HepG2 (cell line): ENCODE measurements at regions not wholly inside any gene's neighbourhood (a gene's known extent, or its start where the extent isn't known, plus 50 kb on each side); places are given as distances from the start of the nearest gene placed in this dataset.

Experiments
- ATAC-seq: fragments of 200-7000 bp; cut with Tn5 transposase; 3 replicates; pipeline ENCODE4 v1.9.1; 2020; ENCODE audit warnings: mild to moderate bottlenecking, moderate library complexity
- BruUV-seq: library from RNA; stranded (reverse); fragments of 400-500 nt; replicated peaks from 2 replicates; lab custom pipeline; 2021; lab: Mats Ljungman, UMichigan
- CTCF ChIA-PET: fragments of 300-600 bp; formaldehyde crosslinking; extraction: SDS; loops from one replicate; lab custom pipeline; 2021; ENCODE audit warnings: low total read pairs, inconsistent platforms, low intra/inter-chr PET ratio; lab: Yijun Ruan, JAX
- POLR2A ChIA-PET: fragments of 350-600 bp; sonication (Branson Sonifier 250); formaldehyde crosslinking; loops from one replicate; lab custom pipeline; 2020; ENCODE audit warnings: antibody characterized with exemption, inconsistent platforms; lab: Yijun Ruan, JAX
- DNase-seq: peaks from one replicate; pipeline ENCODE4 v3.0.0-alpha.2; 2015; ENCODE audit warnings: low spot score
- FAIRE-seq: peaks from 3 replicates; lab custom pipeline; 2011; peaks lifted over from hg19 to GRCh38; lab: Jason Lieb, UNC
- H2AFZ ChIP-seq: one replicate; pipeline ENCODE4 v1.6.1; 2011; ENCODE audit warnings: low read length, inconsistent platforms
- H3K27ac ChIP-seq: fragments of 300-600 bp; 3 replicates; pipeline ENCODE4 v1.8.0; 2011; ENCODE audit warnings: mixed run types, mild to moderate bottlenecking, mixed read lengths, low read length, inconsistent platforms; ENCODE audit not compliant: insufficient read depth; ENCODE audit errors: extremely low read length
- H3K27me3 ChIP-seq, 2 experiments: fragments of 200-600 bp in 1 of 2; 2 replicates in 1 of 2; 3 replicates in 1 of 2; pipeline versions ENCODE4 v1.6.0 to v1.8.0; 2011; ENCODE audit warnings: low read length in 2 of 2, mild to moderate bottlenecking in 2 of 2, moderate library complexity in 2 of 2, inconsistent platforms in 1 of 2; ENCODE audit not compliant: insufficient read depth in 2 of 2, control insufficient read depth in 1 of 2
- H3K36me3 ChIP-seq, 2 experiments: fragments of 200-600 bp in 1 of 2; replicated peaks in 1 of 2; 2 replicates in 1 of 2; 3 replicates in 1 of 2; pipeline versions ENCODE4 v1.5.1 to v1.8.0; 2011; ENCODE audit warnings: low read length in 2 of 2, inconsistent platforms in 1 of 2; ENCODE audit not compliant: insufficient read depth in 2 of 2, control insufficient read depth in 1 of 2
- H3K4me1 ChIP-seq: 2 replicates; pipeline ENCODE4 v1.5.1; 2012; ENCODE audit warnings: low read length, inconsistent platforms; ENCODE audit not compliant: insufficient read depth
- H3K4me2 ChIP-seq: 2 replicates; pipeline ENCODE4 v1.6.0; 2011; ENCODE audit warnings: low read depth, low read length, inconsistent platforms
- H3K4me3 ChIP-seq, 3 experiments: fragments of 200-600 bp in 1 of 3; sonication (generic), shearing (Covaris generic) in 1 of 3; replicated peaks in 1 of 3; 2 replicates each; pipeline ENCODE4 v1.5.1; 2011 to 2016; ENCODE audit warnings: low read length in 3 of 3, inconsistent platforms in 2 of 3, low read depth in 2 of 3, mild to moderate bottlenecking in 2 of 3, control low read depth in 1 of 3, mixed read lengths in 1 of 3; ENCODE audit not compliant: insufficient read depth in 1 of 3
- H3K79me2 ChIP-seq: one replicate; pipeline ENCODE4 v1.6.1; 2011; ENCODE audit warnings: low read length, inconsistent platforms; ENCODE audit not compliant: insufficient read depth
- H3K9ac ChIP-seq: 2 replicates; pipeline ENCODE4 v1.6.0; 2011; ENCODE audit warnings: mild to moderate bottlenecking, low read depth, low read length, inconsistent platforms; ENCODE audit not compliant: insufficient read depth
- H3K9me3 ChIP-seq: 2 replicates; pipeline ENCODE4 v1.5.1; 2012; ENCODE audit warnings: mild to moderate bottlenecking, low read length
- H4K20me1 ChIP-seq: 2 replicates; pipeline ENCODE4 v1.6.0; 2011; ENCODE audit warnings: inconsistent platforms, mild to moderate bottlenecking, low read length, moderate library complexity; ENCODE audit not compliant: insufficient read depth
- CBX5 ChIP-seq: sonication (generic); formaldehyde crosslinking; IDR thresholded peaks from 2 replicates; pipeline ENCODE4 v1.4.0; 2020; ENCODE audit warnings: missing genetic modification reagents, borderline replicate concordance
- CENPX ChIP-seq: sonication (generic); formaldehyde crosslinking; IDR thresholded peaks from 2 replicates; pipeline ENCODE4 v1.9.0; 2021; ENCODE audit warnings: mild to moderate bottlenecking, missing genetic modification reagents, moderate library complexity
- EP300 ChIP-seq, 3 experiments: sonication (generic) in 1 of 3; formaldehyde crosslinking in 1 of 3; IDR thresholded peaks; 2 replicates each; pipeline versions ENCODE4 v1.5.1 to v1.6.1; 2011 to 2020; ENCODE audit warnings: low read depth in 2 of 3, low read length in 2 of 3, borderline replicate concordance in 1 of 3, improper control_type of control experiment in 1 of 3, mild to moderate bottlenecking in 1 of 3, missing genetic modification reagents in 1 of 3, moderate library complexity in 1 of 3
- GATA4 ChIP-seq: sonication (generic); IDR thresholded peaks from 2 replicates; pipeline ENCODE4 v1.6.1; 2016; ENCODE audit warnings: antibody characterized with exemption, low read depth, borderline replicate concordance
- HMGA1 ChIP-seq: sonication (generic); formaldehyde crosslinking; conservative IDR thresholded peaks from 2 replicates; pipeline ENCODE4 v1.4.0; 2020; ENCODE audit warnings: missing genetic modification reagents
- IKZF4 ChIP-seq: sonication (generic); formaldehyde crosslinking; IDR thresholded peaks from 2 replicates; pipeline ENCODE4 v1.5.1; 2020; ENCODE audit warnings: borderline replicate concordance, mild to moderate bottlenecking, low read depth, missing genetic modification reagents; ENCODE audit errors: not compliant biosample characterization
- MAFF ChIP-seq: IDR thresholded peaks from 2 replicates; pipeline ENCODE4 v1.6.1; 2011; ENCODE audit warnings: low read depth, low read length, improper control_type of control experiment
- NFATC3 ChIP-seq: sonication (generic); formaldehyde crosslinking; IDR thresholded peaks from 2 replicates; pipeline ENCODE4 v1.5.1; 2020; ENCODE audit warnings: mild to moderate bottlenecking, missing genetic modification reagents
- NKX3-1 ChIP-seq: sonication (generic); formaldehyde crosslinking; IDR thresholded peaks from 2 replicates; pipeline ENCODE4 v1.5.0; 2020; ENCODE audit warnings: missing genetic modification reagents
- PCBP1 ChIP-seq: fragments of 200-400 bp; formaldehyde crosslinking; IDR thresholded peaks from 2 replicates; pipeline ENCODE4 v1.6.1; 2017; ENCODE audit warnings: mild to moderate bottlenecking, low read depth, low read length, borderline replicate concordance
- PHF5A ChIP-seq: IDR thresholded peaks from one replicate; pipeline ENCODE4 v1.6.1; 2018; ENCODE audit warnings: low read depth, missing genetic modification reagents; ENCODE audit not compliant: unreplicated experiment
- THAP11 ChIP-seq: IDR thresholded peaks from 2 replicates; pipeline ENCODE4 v1.6.1; 2016; ENCODE audit warnings: missing biosample characterization, missing genetic modification reagents
- ZFP1 ChIP-seq: IDR thresholded peaks from 2 replicates; pipeline ENCODE4 v1.6.1; 2016
- ZNF496 ChIP-seq: sonication (generic); formaldehyde crosslinking; IDR thresholded peaks from 2 replicates; pipeline ENCODE4 v1.8.1; 2023; ENCODE audit warnings: mild to moderate bottlenecking, moderate library complexity, missing genetic modification reagents; ENCODE audit not compliant: insufficient replicate concordance
- ZNF607 ChIP-seq: sonication (generic); formaldehyde crosslinking; IDR thresholded peaks from 2 replicates; pipeline ENCODE4 v1.5.1; 2020; ENCODE audit warnings: missing genetic modification reagents, mild to moderate bottlenecking, borderline replicate concordance
- ZNF749 ChIP-seq: sonication (generic); formaldehyde crosslinking; IDR thresholded peaks from 2 replicates; pipeline ENCODE4 v1.8.0; 2022; ENCODE audit warnings: mild to moderate bottlenecking, missing genetic modification reagents, moderate library complexity, borderline replicate concordance
- ZSCAN22 ChIP-seq: sonication (generic); formaldehyde crosslinking; IDR thresholded peaks from 2 replicates; pipeline ENCODE4 v1.4.0; 2020; ENCODE audit warnings: mild to moderate bottlenecking, missing genetic modification reagents
- WGBS: methylation state at CpG from one replicate; pipeline ENCODE4 v1.1.6; 2017; ENCODE audit warnings: low lambda C conversion rate; 5-methylcytosine and 5-hydroxymethylcytosine counted together
- in situ Hi-C: cut with HindIII; loops from 2 replicates; pipeline ENCODE4 v1.10.0; 2017; ENCODE audit warnings: low pct_unique_long_range_greater_than_20kb; ENCODE audit not compliant: extremely low pct_ligation_motif_present
- intact Hi-C: fragments of 100-400 bp; cut with micrococcal nuclease; formaldehyde crosslinking; loops from one replicate; pipeline ENCODE4 v1.10.0; 2022; ENCODE audit not compliant: unreplicated experiment
- TF ChIP-seq, protein P1 (sequence below): sonication (generic); formaldehyde crosslinking; conservative IDR thresholded peaks from 2 replicates; pipeline ENCODE4 v1.8.1; 2023; ENCODE audit warnings: missing genetic modification reagents
- TF ChIP-seq, protein P2 (sequence below): sonication (generic); formaldehyde crosslinking; IDR thresholded peaks from 2 replicates; pipeline ENCODE4 v1.4.0; 2020; ENCODE audit warnings: mild to moderate bottlenecking, missing genetic modification reagents

DNA sequence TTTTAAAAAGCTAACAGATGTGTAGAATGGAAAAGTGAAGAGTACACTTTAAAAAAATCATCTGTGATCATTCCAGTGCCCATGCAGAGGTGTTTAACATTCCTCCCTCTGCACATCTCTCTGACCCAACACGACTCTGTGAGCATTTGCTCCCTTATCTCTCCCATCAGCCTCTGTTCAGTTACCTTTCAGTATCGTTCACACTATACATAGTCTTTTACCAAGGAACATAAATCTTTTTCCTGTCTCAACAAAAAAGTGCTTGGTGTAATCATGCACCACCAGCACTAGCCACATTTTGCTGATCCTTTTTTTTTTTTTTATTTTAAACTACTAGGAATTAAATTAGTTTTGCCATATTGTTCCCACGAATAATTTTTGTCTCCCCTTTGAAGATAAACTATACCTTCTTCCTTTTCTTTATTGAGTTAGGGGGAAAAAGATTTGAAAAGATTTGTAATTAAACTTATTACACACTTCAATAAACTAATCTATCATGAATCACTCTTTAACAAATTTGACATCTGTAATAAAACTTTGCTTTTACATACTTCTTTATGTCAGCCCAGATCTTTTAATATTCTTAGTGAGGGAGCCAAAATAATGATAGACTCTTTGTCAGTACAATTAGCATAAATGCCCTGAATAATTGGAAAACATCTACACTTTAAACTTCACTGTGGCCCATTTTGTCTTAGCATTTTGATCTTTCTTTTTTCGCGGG is 489.8 kb upstream of the FANCL start (continued):
- TF ChIP-seq NFATC3 (CRISPR knock-in tag) (no peak), PCBP1 (no peak), ZFP1 (CRISPR knock-in tag) (no peak), ZSCAN22 (CRISPR knock-in tag) (no peak), MAFF (no peak)

DNA sequence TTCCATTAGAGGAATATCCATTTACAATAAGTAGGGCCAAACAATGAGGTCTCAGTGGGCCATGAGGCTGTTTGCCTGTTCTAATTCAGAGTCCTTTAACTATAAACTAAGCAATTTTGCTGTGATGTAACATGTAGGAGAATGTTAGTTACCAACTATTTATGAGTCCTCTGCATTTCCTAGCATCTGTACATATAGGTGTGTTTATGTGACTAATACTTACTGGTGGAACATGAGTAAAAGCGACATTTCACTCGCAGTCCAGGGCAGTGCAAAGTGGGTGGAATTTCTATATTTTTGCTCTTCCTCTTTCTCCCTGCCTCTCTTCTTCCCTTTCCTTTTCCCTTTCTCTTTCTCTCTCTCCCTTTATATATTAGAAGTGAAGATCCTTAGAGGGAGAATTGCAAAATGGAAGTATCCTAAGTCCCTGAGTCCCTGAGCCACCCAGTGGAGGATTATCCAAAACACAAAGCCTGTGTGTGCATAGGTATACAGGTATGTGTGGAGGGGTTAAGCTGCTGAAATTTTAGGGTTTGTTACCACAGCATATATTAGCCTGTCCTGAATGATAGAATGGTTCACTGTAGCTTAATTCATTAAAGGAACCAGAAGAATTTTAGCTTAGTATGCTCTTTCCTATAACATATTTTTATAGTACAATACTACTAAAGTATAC is 487.0 kb upstream of the FANCL start:
- intact Hi-C loops: no loop called here
- Histone ChIP-seq H3K9ac (no peak overlapping the region), H2AFZ (no peak overlapping the region), H3K79me2 (no peaks in the 10 kb centered on the region), H3K9me3 (no peaks in the 10 kb centered on the region)
- no TSS peak for BruUV-seq
- POLR2A ChIA-PET: no interaction called here
- no peak for FAIRE-seq
- DNase-seq: no peak
- WGBS: 55% methylated on average over 2 of the region's 2 CpGs
- ATAC-seq: no peak
- in situ Hi-C loops: no loop called here
- TF ChIP-seq IKZF4 (CRISPR knock-in tag) (no peak), HMGA1 (CRISPR knock-in tag) (no peak), ZNF749 (no peak), CBX5 (CRISPR knock-in tag) (no peak), THAP11 (CRISPR knock-in tag) (no peak), CENPX (CRISPR knock-in tag) (no peak), GATA4 (no peak), NKX3-1 (CRISPR knock-in tag) (no peak), ZNF607 (CRISPR knock-in tag) (no peak), EP300 (IDR thresholded peaks at IDR 0.05; ENCODE audit: low read depth in 2 of 2, low read length in 2 of 2) (no peak), EP300 (CRISPR knock-in tag; IDR thresholded peaks at IDR 0.05; ENCODE audit: borderline replicate concordance) (no peak), ZNF496 (CRISPR knock-in tag) (no peak), PHF5A (no peak)
- TF ChIP-seq, protein P1, sequence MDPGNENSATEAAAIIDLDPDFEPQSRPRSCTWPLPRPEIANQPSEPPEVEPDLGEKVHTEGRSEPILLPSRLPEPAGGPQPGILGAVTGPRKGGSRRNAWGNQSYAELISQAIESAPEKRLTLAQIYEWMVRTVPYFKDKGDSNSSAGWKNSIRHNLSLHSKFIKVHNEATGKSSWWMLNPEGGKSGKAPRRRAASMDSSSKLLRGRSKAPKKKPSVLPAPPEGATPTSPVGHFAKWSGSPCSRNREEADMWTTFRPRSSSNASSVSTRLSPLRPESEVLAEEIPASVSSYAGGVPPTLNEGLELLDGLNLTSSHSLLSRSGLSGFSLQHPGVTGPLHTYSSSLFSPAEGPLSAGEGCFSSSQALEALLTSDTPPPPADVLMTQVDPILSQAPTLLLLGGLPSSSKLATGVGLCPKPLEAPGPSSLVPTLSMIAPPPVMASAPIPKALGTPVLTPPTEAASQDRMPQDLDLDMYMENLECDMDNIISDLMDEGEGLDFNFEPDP (CRISPR knock-in tag): no peak
- TF ChIP-seq, protein P2, sequence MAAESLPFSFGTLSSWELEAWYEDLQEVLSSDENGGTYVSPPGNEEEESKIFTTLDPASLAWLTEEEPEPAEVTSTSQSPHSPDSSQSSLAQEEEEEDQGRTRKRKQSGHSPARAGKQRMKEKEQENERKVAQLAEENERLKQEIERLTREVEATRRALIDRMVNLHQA (CRISPR knock-in tag): no peak
- TF ChIP-seq, all 625 proteins: peak for 0
- Histone ChIP-seq H3K36me3 (no peaks in the 10 kb centered on the region), H3K4me3 (no peak overlapping the region), H3K4me1 (no peaks in the 10 kb centered on the region), H3K4me2 (no peak overlapping the region), H4K20me1 (no peaks in the 10 kb centered on the region), H3K27ac (no peak overlapping the region), H3K27me3 (no peaks in the 10 kb centered on the region)
- CTCF ChIA-PET: no interaction called here
